Right renal pelvis (tissue), 4 donors: ENCODE measurements at regions not wholly inside any gene's neighbourhood (a gene's known extent, or its start where the extent isn't known, plus 50 kb on each side); places are given as distances from the start of the nearest gene placed in this dataset.

Experiments
- DNase-seq, 4 donors: peaks; one replicate each; pipeline ENCODE4 v3.0.0-alpha.2; 2013; ENCODE audit warnings: low read depth in 4 of 4, low spot score in 3 of 4, missing footprints in 1 of 4

GRCh38 chr4:163621821-163622220 lies 127.3 kb downstream of the TMA16 start:
- no peak for DNase-seq

- no peak for DNase-seq
Measured at GRCh38 chr4:163622379-163623035, 128.0 kb downstream of the TMA16 start.

- DNase-seq: no peak
Measured at GRCh38 chr4:163623787-163624186, 129.3 kb downstream of the TMA16 start.

- no peak for DNase-seq
Measured at GRCh38 chr4:163624727-163625126, 130.2 kb downstream of the TMA16 start.

- no peak for DNase-seq
Measured at GRCh38 chr4:163631288-163631687, 136.8 kb downstream of the TMA16 start.

- no peak for DNase-seq
Measured at GRCh38 chr4:163638909-163639308, 144.4 kb downstream of the TMA16 start.

GRCh38 chr4:163649557-163650091 lies 155.1 kb downstream of the TMA16 start:
- DNase-seq: no peak

- no peak for DNase-seq
Measured at GRCh38 chr4:163651761-163652160, 157.3 kb downstream of the TMA16 start.

- DNase-seq: no peak
Measured at GRCh38 chr4:163654621-163655020, 160.1 kb downstream of the TMA16 start.

GRCh38 chr4:163660636-163661035 lies 166.1 kb downstream of the TMA16 start:
- DNase-seq: no peak

- no peak for DNase-seq
Measured at GRCh38 chr4:163662768-163663167, 168.3 kb downstream of the TMA16 start.

- DNase-seq: no peak
Measured at GRCh38 chr4:163663454-163664225, 169.2 kb downstream of the TMA16 start.

- DNase-seq: no peak
Measured at GRCh38 chr4:163665101-163665500, 170.6 kb downstream of the TMA16 start.

- DNase-seq: no peak
Measured at GRCh38 chr4:163665521-163666331, 171.2 kb downstream of the TMA16 start.

GRCh38 chr4:163666332-163666873 lies 171.9 kb downstream of the TMA16 start:
- DNase-seq: no peak

GRCh38 chr4:163672751-163673150 lies 178.3 kb downstream of the TMA16 start:
- DNase-seq: no peak

- DNase-seq: no peak
Measured at GRCh38 chr4:163673848-163674697, 179.6 kb downstream of the TMA16 start.

GRCh38 chr4:163679189-163679588 lies 184.7 kb downstream of the TMA16 start:
- no peak for DNase-seq

GRCh38 chr4:163680386-163681098 lies 186.1 kb downstream of the TMA16 start:
- no peak for DNase-seq
